ENCODE measurements at regions not wholly inside any gene's neighbourhood (a gene's known extent, or its start where the extent isn't known, plus 50 kb on each side); places are given as distances from the start of the nearest gene placed in this dataset.

DNA sequence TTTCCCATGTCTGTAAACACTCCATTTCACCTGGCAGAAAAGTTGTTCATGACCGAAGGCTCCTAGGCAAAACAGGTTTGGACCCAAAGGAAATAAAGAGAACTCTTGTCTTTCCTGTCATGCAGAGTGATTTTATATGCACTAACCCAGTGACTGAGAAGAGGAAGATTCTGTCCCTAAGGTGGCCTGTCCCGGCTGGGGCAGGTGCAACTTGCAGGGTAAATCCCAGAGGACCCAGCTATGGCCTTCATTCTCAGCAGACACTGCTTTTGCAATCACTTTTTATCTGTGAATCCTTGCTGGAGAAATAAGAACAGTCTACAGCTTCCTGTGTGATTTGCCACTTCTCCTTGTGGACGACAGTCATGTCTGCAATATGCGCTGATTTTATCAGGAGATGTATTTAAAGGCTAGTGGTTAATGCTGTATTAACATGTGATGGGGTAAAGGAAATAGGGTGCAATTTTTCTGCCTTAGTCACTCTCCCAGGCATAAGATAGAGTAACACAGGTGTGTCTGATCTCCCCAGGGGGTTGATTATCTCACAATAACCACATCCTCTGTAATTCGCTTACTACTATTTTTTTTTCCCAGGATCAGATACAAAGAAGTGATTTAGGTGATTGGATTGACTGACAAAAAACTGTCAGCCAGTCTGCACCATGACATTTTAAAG lies 696.8 kb upstream of the SOX9 start:
- TF ChIP-seq, protein P1, sequence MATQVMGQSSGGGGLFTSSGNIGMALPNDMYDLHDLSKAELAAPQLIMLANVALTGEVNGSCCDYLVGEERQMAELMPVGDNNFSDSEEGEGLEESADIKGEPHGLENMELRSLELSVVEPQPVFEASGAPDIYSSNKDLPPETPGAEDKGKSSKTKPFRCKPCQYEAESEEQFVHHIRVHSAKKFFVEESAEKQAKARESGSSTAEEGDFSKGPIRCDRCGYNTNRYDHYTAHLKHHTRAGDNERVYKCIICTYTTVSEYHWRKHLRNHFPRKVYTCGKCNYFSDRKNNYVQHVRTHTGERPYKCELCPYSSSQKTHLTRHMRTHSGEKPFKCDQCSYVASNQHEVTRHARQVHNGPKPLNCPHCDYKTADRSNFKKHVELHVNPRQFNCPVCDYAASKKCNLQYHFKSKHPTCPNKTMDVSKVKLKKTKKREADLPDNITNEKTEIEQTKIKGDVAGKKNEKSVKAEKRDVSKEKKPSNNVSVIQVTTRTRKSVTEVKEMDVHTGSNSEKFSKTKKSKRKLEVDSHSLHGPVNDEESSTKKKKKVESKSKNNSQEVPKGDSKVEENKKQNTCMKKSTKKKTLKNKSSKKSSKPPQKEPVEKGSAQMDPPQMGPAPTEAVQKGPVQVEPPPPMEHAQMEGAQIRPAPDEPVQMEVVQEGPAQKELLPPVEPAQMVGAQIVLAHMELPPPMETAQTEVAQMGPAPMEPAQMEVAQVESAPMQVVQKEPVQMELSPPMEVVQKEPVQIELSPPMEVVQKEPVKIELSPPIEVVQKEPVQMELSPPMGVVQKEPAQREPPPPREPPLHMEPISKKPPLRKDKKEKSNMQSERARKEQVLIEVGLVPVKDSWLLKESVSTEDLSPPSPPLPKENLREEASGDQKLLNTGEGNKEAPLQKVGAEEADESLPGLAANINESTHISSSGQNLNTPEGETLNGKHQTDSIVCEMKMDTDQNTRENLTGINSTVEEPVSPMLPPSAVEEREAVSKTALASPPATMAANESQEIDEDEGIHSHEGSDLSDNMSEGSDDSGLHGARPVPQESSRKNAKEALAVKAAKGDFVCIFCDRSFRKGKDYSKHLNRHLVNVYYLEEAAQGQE (IDR thresholded peaks at IDR 0.05; ENCODE audit: low read depth) = no peak
- TF ChIP-seq EP300 (IDR thresholded peaks at IDR 0.05; ENCODE audit: borderline replicate concordance) (peak; percentile 94), YY1 (IDR thresholded peaks at IDR 0.05; ENCODE audit: low read depth) (no peak), NFIC (IDR thresholded peaks at IDR 0.05) (peak; percentile 46; the same call in 1 of the 2 replicates)
